Neutrophil (primary cell): ENCODE measurements at regions not wholly inside any gene's neighbourhood (a gene's known extent, or its start where the extent isn't known, plus 50 kb on each side); places are given as distances from the start of the nearest gene placed in this dataset.

Experiments used
- H3K27ac ChIP-seq: fragments of 200-600 bp; sonication (generic); 2 replicates; pipeline ENCODE4 v1.5.1; 2016; ENCODE audit warnings: mild to moderate bottlenecking, moderate library complexity
- H3K27me3 ChIP-seq: fragments of 200-600 bp; sonication (generic); 2 replicates; pipeline ENCODE4 v1.6.0; 2016; ENCODE audit warnings: mild to moderate bottlenecking
- H3K36me3 ChIP-seq: fragments of 200-600 bp; sonication (generic); 2 replicates; pipeline ENCODE4 v1.5.1; 2017
- H3K4me1 ChIP-seq, 2 experiments: fragments of 200-600 bp in 1 of 2; sonication (generic) in 1 of 2; 1 replicate in 1 of 2; 2 replicates in 1 of 2; pipeline versions ENCODE4 v1.5.1 to v1.6.1; 2013 to 2016; ENCODE audit warnings: low read depth in 1 of 2, low read length in 1 of 2, mild to moderate bottlenecking in 1 of 2, moderate library complexity in 1 of 2; ENCODE audit not compliant: control insufficient read depth in 1 of 2, insufficient read depth in 1 of 2
- H3K4me3 ChIP-seq, 2 experiments: fragments of 200-600 bp in 1 of 2; sonication (generic) in 1 of 2; 1 replicate in 1 of 2; 2 replicates in 1 of 2; pipeline ENCODE4 v1.5.1; 2013 to 2016; ENCODE audit warnings: low read depth in 1 of 2, low read length in 1 of 2, mild to moderate bottlenecking in 1 of 2, moderate library complexity in 1 of 2
- H3K9me3 ChIP-seq: fragments of 200-600 bp; sonication (generic); 2 replicates; pipeline ENCODE4 v1.5.1; 2016
- CTCF ChIP-seq: fragments of 200-600 bp; sonication (generic); IDR thresholded peaks from 2 replicates; pipeline ENCODE4 v1.5.1; 2016; ENCODE audit warnings: antibody characterized with exemption

DNA sequence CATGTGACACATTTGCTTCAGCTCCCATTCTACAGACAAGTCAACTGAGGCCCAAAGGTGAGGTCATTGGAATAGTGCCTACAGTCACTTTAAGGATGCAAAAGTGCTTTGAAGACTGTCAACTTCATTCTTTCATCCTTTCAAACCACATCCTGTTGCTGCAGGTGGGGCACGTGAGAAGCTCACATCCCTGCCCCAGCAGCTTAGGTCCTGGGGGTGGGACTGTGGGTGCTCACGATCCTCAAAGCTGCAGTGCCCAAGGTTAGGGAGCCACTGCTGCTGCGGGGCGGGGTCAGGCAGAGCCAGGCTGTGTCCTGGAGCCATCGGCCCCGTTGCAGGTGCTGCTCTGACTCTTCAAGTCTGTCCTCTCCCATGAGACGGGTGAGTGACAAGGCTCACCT lies 57.9 kb upstream of the IER5L start:
- Histone ChIP-seq H3K4me3 (no peak overlapping the region), H3K9me3 (no peaks in the 10 kb centered on the region), H3K4me1 (no peaks in the 10 kb centered on the region), H3K36me3 (no peaks in the 10 kb centered on the region), H3K27ac (no peak overlapping the region), H3K27me3 (peaks cover 26% of the 10 kb centered on the region)
- no peak for TF ChIP-seq CTCF

- TF ChIP-seq CTCF: no peak
- no peak overlapping the region for H3K27ac ChIP-seq
- H3K27me3 ChIP-seq: peaks cover 26% of the 10 kb centered on the region
- no peak overlapping the region for H3K4me3 ChIP-seq
- H3K4me1 ChIP-seq: no peaks in the 10 kb centered on the region
- no peaks in the 10 kb centered on the region for H3K36me3 ChIP-seq
- H3K9me3 ChIP-seq: no peaks in the 10 kb centered on the region
These were observed 57.2 kb upstream of the IER5L start for GRCh38 chr9:129235041-129235930.

DNA sequence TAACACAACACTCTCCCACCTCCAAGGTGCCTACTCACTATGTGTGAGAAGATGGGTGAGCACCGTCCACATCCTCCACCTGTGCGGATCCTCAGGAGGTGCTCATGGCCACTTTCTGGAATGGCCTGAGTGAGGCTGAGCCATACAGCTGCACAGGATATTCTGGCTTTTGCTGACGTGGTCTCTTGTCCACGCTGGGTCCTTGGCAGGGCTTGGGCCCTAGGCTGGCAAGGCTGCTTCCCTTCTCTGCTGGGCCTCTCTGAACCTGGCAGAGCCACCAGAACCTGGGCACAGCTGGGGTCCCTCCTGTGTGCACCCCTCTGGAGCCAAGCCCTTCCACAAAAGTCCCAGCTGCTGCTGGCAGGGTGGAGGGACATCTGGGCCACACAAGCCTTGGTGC lies 56.4 kb upstream of the IER5L start:
- Histone ChIP-seq H3K9me3 (no peaks in the 10 kb centered on the region), H3K4me3 (no peak overlapping the region), H3K27me3 (peaks cover 26% of the 10 kb centered on the region), H3K27ac (no peak overlapping the region), H3K36me3 (no peaks in the 10 kb centered on the region), H3K4me1 (no peaks in the 10 kb centered on the region)
- no peak for TF ChIP-seq CTCF

DNA sequence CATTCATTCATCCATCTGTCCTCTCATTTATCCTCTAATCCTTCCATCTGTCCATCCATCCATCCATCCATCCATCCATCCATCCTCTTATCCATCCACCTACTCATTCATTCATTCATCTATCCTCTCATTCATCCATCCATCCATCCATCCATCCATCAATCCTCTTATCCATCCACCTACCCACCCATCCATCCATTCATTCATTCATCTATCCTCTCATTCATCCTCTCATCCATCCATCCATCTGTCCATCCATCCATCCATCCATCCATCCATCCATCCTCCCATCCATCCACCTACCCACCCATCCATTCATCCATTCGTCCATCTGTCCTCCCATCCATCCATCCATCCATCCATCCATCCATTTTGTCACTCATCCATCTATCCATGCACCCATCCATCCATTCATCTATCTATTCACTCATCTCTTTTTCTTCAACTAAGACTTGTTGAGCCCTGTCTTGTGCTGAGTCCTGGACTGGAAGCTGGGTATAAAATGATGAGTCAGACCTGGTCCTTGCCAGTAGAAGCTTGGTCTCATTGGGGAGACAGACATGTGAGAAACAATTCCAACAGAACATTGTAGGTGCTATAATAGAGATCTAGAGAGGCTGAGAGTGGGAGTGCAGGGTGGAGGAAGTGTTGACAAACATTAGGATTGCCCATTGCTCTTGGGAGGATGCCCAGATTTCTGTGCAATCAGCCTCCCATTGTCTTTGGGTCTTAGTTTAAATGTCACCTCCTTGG lies 55.0 kb upstream of the IER5L start:
- Histone ChIP-seq H3K27ac (no peak overlapping the region), H3K9me3 (no peaks in the 10 kb centered on the region), H3K27me3 (peaks cover 19% of the 10 kb centered on the region), H3K4me3 (no peak overlapping the region), H3K4me1 (no peaks in the 10 kb centered on the region), H3K36me3 (no peaks in the 10 kb centered on the region)
- no peak for TF ChIP-seq CTCF

DNA sequence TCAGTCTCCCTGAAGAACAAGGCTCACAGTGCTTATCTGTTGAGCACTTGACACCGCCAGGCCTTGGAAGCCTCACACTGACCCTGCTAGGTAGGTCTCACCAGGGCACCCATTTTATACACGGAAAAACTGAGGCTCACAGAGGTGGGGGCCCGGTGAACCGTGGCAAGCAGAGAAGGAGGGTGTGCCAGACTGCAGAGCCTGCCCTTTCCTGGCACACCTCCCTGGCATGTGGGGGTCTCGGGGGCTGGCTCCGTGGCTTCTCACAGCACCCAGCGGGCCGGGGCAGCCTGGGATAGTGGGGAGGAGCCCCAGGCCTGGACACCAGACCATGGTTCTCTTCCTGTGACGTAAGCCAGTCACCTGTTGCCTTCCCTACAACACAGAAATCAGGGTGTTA lies 53.7 kb upstream of the IER5L start:
- no peak for TF ChIP-seq CTCF
- Histone ChIP-seq H3K27ac (no peak overlapping the region), H3K27me3 (peaks cover 6% of the 10 kb centered on the region), H3K4me3 (no peak overlapping the region), H3K4me1 (no peaks in the 10 kb centered on the region), H3K36me3 (no peaks in the 10 kb centered on the region), H3K9me3 (no peaks in the 10 kb centered on the region)
